ENCODE measurements at regions not wholly inside any gene's neighbourhood (a gene's known extent, or its start where the extent isn't known, plus 50 kb on each side); places are given as distances from the start of the nearest gene placed in this dataset.

DNA sequence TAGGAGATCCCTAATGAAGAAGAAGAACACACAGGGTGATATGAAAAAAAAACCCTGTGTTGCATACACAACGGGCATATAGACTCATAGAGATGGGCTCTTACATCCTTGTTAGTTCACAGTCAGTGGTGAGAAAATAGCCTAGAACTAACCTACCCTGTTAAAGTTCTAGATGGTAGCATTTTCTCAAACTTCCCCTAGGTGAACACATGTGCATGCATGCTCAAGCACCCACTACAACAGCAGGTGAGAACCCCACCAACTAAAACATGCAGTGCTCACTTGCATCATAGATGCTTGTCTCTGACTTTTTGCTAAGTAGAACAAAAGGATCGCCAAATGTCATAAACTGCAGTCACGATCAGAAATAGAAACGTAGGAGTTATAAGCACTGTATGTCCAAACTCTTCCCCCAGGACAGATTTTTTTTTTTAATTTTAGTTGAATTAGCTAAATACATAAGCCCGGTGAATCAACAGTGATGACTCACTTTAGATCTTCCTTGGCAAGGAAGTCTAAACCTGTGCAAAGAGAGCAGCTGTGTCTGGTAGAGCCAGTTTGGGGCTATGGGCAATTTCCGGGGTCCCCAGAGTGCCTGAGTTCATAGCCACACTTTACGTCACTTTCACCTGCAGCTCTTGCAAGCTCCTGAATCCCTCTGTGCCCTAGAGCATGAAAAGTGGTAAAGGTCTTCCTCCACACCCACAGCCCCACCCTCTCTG lies 96.2 kb upstream of the SEMA6D start:
- Histone ChIP-seq H4K8ac (ENCODE audit: low read depth in 2 of 2, low read length in 2 of 2) (no peak overlapping the region), H4K5ac (ENCODE audit: low read depth, low read length) (no peak overlapping the region), H3K18ac (ENCODE audit: low read depth, low read length) (no peak overlapping the region), H3K14ac (replicated peaks; ENCODE audit: low read depth, low read length) (no peak overlapping the region), H2AFZ (replicated peaks; ENCODE audit: low read length, poor library complexity) (no peak overlapping the region), H3K27me3 (ENCODE audit: control insufficient read depth, insufficient read depth, low read length) (no peaks in the 10 kb centered on the region; the same call in 1 of the 2 replicates), H3K9me3 (ENCODE audit: control insufficient read depth, insufficient read depth, low read length) (no peaks in the 10 kb centered on the region), H2AK9ac (replicated peaks; ENCODE audit: low read depth, low read length, poor library complexity) (no peak overlapping the region), H3K79me1 (ENCODE audit: low read depth in 1 of 2, low read length in 2 of 2) (no peaks in the 10 kb centered on the region), H3K56ac (ENCODE audit: extremely low read depth, insufficient read depth, low read length) (no peak overlapping the region), H2BK5ac (ENCODE audit: low read depth, low read length, poor library complexity, severe bottlenecking) (no peak overlapping the region), H2BK15ac (ENCODE audit: low read depth, low read length) (no peak overlapping the region), H3K23ac (ENCODE audit: low read depth, low read length) (no peak overlapping the region), H2BK120ac (ENCODE audit: low read depth, low read length) (no peak overlapping the region), H3K27ac (ENCODE audit: insufficient read depth, low read length) (no peak overlapping the region), H3K36me3 (ENCODE audit: control insufficient read depth, insufficient read depth, low read length) (no peaks in the 10 kb centered on the region), H3K4me3 (ENCODE audit: insufficient read depth, low read depth, low read length) (no peak overlapping the region), H3K4me1 (ENCODE audit: control insufficient read depth, insufficient read depth, low read length) (no peaks in the 10 kb centered on the region), H4K20me1 (ENCODE audit: insufficient read depth, low read length) (no peaks in the 10 kb centered on the region), H3K4me2 (ENCODE audit: low read depth, low read length) (no peak overlapping the region), H4K91ac (ENCODE audit: insufficient read depth, low read depth, low read length) (no peak overlapping the region), H3K4ac (ENCODE audit: low read depth, low read length) (no peak overlapping the region), H3K9me1 (ENCODE audit: insufficient read depth, low read length) (no peaks in the 10 kb centered on the region), H2AK5ac (ENCODE audit: low read depth, low read length) (no peak overlapping the region), H2BK20ac (ENCODE audit: low read depth, low read length) (no peak overlapping the region), H3K9ac (ENCODE audit: low read depth, low read length) (no peak overlapping the region)
- ATAC-seq (ENCODE audit: low read depth) (no peak), DNase-seq (peak; percentile 50)
- dilution Hi-C loops (cut with HindIII; ENCODE audit: low sequenced_read_pairs, unreplicated experiment): no loop called here
- CTCF ChIA-PET: no interaction called here
- in situ Hi-C loops (cut with MboI; ENCODE audit: low sequenced_read_pairs): no loop called here
- no peak for TF ChIP-seq RAD21 (IDR thresholded peaks at IDR 0.05; ENCODE audit: low read length)
- TF ChIP-seq NFE2L2 (IDR thresholded peaks at IDR 0.05; ENCODE audit: low read depth, low read length): no peak
- no peak for TF ChIP-seq MAFK (IDR thresholded peaks at IDR 0.05; ENCODE audit: low read depth, low read length)
- TF ChIP-seq POLR2A (IDR thresholded peaks at IDR 0.05; ENCODE audit: low read depth, low read length): no peak
- TF ChIP-seq FOS (IDR thresholded peaks at IDR 0.05; ENCODE audit: low read depth, low read length): no peak
- TF ChIP-seq BHLHE40 (IDR thresholded peaks at IDR 0.05; ENCODE audit: low read depth, low read length): no peak
- TF ChIP-seq, protein P1, sequence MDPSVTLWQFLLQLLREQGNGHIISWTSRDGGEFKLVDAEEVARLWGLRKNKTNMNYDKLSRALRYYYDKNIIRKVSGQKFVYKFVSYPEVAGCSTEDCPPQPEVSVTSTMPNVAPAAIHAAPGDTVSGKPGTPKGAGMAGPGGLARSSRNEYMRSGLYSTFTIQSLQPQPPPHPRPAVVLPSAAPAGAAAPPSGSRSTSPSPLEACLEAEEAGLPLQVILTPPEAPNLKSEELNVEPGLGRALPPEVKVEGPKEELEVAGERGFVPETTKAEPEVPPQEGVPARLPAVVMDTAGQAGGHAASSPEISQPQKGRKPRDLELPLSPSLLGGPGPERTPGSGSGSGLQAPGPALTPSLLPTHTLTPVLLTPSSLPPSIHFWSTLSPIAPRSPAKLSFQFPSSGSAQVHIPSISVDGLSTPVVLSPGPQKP (IDR thresholded peaks at IDR 0.05; ENCODE audit: borderline replicate concordance, low read depth, low read length): no peak
- TF ChIP-seq MAZ (IDR thresholded peaks at IDR 0.05; ENCODE audit: borderline replicate concordance, low read depth, low read length): no peak
- no peak for TF ChIP-seq RFX5 (IDR thresholded peaks at IDR 0.05; ENCODE audit: low read depth, low read length)
- no peak for TF ChIP-seq CEBPB (IDR thresholded peaks at IDR 0.05; ENCODE audit: low read depth, low read length)
- TF ChIP-seq, protein P2, sequence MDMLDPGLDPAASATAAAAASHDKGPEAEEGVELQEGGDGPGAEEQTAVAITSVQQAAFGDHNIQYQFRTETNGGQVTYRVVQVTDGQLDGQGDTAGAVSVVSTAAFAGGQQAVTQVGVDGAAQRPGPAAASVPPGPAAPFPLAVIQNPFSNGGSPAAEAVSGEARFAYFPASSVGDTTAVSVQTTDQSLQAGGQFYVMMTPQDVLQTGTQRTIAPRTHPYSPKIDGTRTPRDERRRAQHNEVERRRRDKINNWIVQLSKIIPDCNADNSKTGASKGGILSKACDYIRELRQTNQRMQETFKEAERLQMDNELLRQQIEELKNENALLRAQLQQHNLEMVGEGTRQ (IDR thresholded peaks at IDR 0.05; ENCODE audit: low read depth, low read length): no peak
- no peak for TF ChIP-seq RCOR1 (IDR thresholded peaks at IDR 0.05; ENCODE audit: insufficient replicate concordance, low read length)
- TF ChIP-seq CHD1 (IDR thresholded peaks at IDR 0.05; ENCODE audit: low read depth, low read length): no peak
- no peak for TF ChIP-seq SMC3 (IDR thresholded peaks at IDR 0.05; ENCODE audit: low read depth, low read length)
- intact Hi-C loops (cut with micrococcal nuclease): no loop called here
- BruUV-seq (replicated peaks): no TSS peak
- POLR2A ChIA-PET (ENCODE audit: unreplicated experiment): interaction anchor here (0.6 kb wide), 1 partner anchor 245 kb away, joined by 10 read pairs; no protein-coding TSS in a partner anchor
- WGBS, 2 experiments (ENCODE audit: extremely low coverage in 2 of 2, insufficient read length in 1 of 2): 0% methylated on average over 1 of the region's 7 CpGs; no CpG with 5 or more reads in 1 of the 2 experiments

Data from IMR-90 (cell line).